ENCODE measurements at regions not wholly inside any gene's neighbourhood (a gene's known extent, or its start where the extent isn't known, plus 50 kb on each side); places are given as distances from the start of the nearest gene placed in this dataset.

GRCh38 chr6:146881228-146882181 lies 282.7 kb downstream of the ADGB start:
- no peak for TF ChIP-seq GABPA (IDR thresholded peaks at IDR 0.05; ENCODE audit: low read depth)
- no peak for TF ChIP-seq REST (IDR thresholded peaks at IDR 0.05; ENCODE audit: insufficient replicate concordance, low read depth)
- no peak for TF ChIP-seq POLR2AphosphoS5 (IDR thresholded peaks at IDR 0.05; ENCODE audit: low read depth)
- no peak for TF ChIP-seq SPI1 (IDR thresholded peaks at IDR 0.05; ENCODE audit: borderline replicate concordance, low read depth)
- TF ChIP-seq CTCF (IDR thresholded peaks at IDR 0.05; ENCODE audit: insufficient read depth, low read length): no peak
- no peak for DNase-seq (ENCODE audit: low read depth in 1 of 2, low spot score in 1 of 2)

GRCh38 chr6:146883640-146884531 lies 285.1 kb downstream of the ADGB start:
- TF ChIP-seq REST (IDR thresholded peaks at IDR 0.05; ENCODE audit: insufficient replicate concordance, low read depth): no peak
- TF ChIP-seq GABPA (IDR thresholded peaks at IDR 0.05; ENCODE audit: low read depth): no peak
- TF ChIP-seq POLR2AphosphoS5 (IDR thresholded peaks at IDR 0.05; ENCODE audit: low read depth): no peak
- TF ChIP-seq CTCF (IDR thresholded peaks at IDR 0.05; ENCODE audit: insufficient read depth, low read length): no peak
- no peak for TF ChIP-seq SPI1 (IDR thresholded peaks at IDR 0.05; ENCODE audit: borderline replicate concordance, low read depth)
- H3K27me3 ChIP-seq (ENCODE audit: insufficient read depth, poor library complexity, severe bottlenecking): no peaks in the 10 kb centered on the region
- H3K27ac ChIP-seq (replicated peaks): no peak overlapping the region
- DNase-seq (ENCODE audit: low read depth in 1 of 2, low spot score in 1 of 2): no peak
- H3K4me3 ChIP-seq (replicated peaks; ENCODE audit: insufficient read depth, low read length): no peak overlapping the region

More at GRCh38 chr6:146881228-146882181, 282.7 kb downstream of the ADGB start:
- Histone ChIP-seq H3K27me3 (ENCODE audit: insufficient read depth, poor library complexity, severe bottlenecking) (no peaks in the 10 kb centered on the region), H3K27ac (replicated peaks) (no peak overlapping the region), H3K4me3 (replicated peaks; ENCODE audit: insufficient read depth, low read length) (no peak overlapping the region)

GRCh38 chr6:146884728-146885127 lies 286.0 kb downstream of the ADGB start:
- no peaks in the 10 kb centered on the region for H3K27me3 ChIP-seq (ENCODE audit: insufficient read depth, poor library complexity, severe bottlenecking)
- TF ChIP-seq CTCF (IDR thresholded peaks at IDR 0.05; ENCODE audit: insufficient read depth, low read length) (no peak), REST (IDR thresholded peaks at IDR 0.05; ENCODE audit: insufficient replicate concordance, low read depth) (no peak), GABPA (IDR thresholded peaks at IDR 0.05; ENCODE audit: low read depth) (no peak), SPI1 (IDR thresholded peaks at IDR 0.05; ENCODE audit: borderline replicate concordance, low read depth) (no peak), POLR2AphosphoS5 (IDR thresholded peaks at IDR 0.05; ENCODE audit: low read depth) (no peak)
- no peak overlapping the region for H3K27ac ChIP-seq (replicated peaks)
- no peak overlapping the region for H3K4me3 ChIP-seq (replicated peaks; ENCODE audit: insufficient read depth, low read length)
- no peak for DNase-seq (ENCODE audit: low read depth in 1 of 2, low spot score in 1 of 2)
